Osteoblast (primary cell): ENCODE measurements at regions not wholly inside any gene's neighbourhood (a gene's known extent, or its start where the extent isn't known, plus 50 kb on each side); places are given as distances from the start of the nearest gene placed in this dataset.

Experiments used
- DNase-seq: peaks from one replicate; pipeline ENCODE4 v3.0.0; 2011; ENCODE audit warnings: low spot score, mixed read lengths; ENCODE audit not compliant: insufficient read length; ENCODE audit errors: missing footprints
- H2AFZ ChIP-seq: 2 replicates; pipeline ENCODE4 v1.6.0; 2011; ENCODE audit warnings: mild to moderate bottlenecking, low read length
- H3K27ac ChIP-seq: 2 replicates; pipeline ENCODE4 v1.5.1; 2011; ENCODE audit warnings: mild to moderate bottlenecking, low read depth, low read length, moderate library complexity
- H3K27me3 ChIP-seq: 2 replicates; pipeline ENCODE4 v1.6.0; 2012; ENCODE audit warnings: mild to moderate bottlenecking, control low read depth, inconsistent platforms, low read length, moderate library complexity; ENCODE audit not compliant: insufficient read depth
- H3K36me3 ChIP-seq: 2 replicates; pipeline ENCODE4 v1.5.1; 2011; ENCODE audit warnings: mild to moderate bottlenecking, low read length, control low read depth, moderate library complexity; ENCODE audit not compliant: insufficient read depth
- H3K4me1 ChIP-seq: 2 replicates; pipeline ENCODE4 v1.5.1; 2011; ENCODE audit warnings: mild to moderate bottlenecking, low read length, control low read depth, moderate library complexity; ENCODE audit not compliant: insufficient read depth
- H3K4me2 ChIP-seq: 2 replicates; pipeline ENCODE4 v1.6.0; 2011; ENCODE audit warnings: mild to moderate bottlenecking, low read length; ENCODE audit not compliant: insufficient read depth
- H3K4me3 ChIP-seq: fragments of 200-600 bp; sonication (generic); 3 replicates; pipeline ENCODE4 v1.5.1; 2012; ENCODE audit warnings: mild to moderate bottlenecking, low read length, inconsistent platforms; ENCODE audit not compliant: insufficient read depth
- H3K79me2 ChIP-seq: 2 replicates; pipeline ENCODE4 v1.6.0; 2012; ENCODE audit warnings: mild to moderate bottlenecking, low read length, control low read depth, inconsistent platforms; ENCODE audit not compliant: insufficient read depth
- H3K9me3 ChIP-seq: 2 replicates; pipeline ENCODE4 v1.5.1; 2011; ENCODE audit warnings: low read depth, low read length, control low read depth
- H4K20me1 ChIP-seq: 2 replicates; pipeline ENCODE4 v1.6.0; 2012; ENCODE audit warnings: mild to moderate bottlenecking, low read length, control low read depth; ENCODE audit not compliant: insufficient read depth
- TF ChIP-seq, protein P1 (sequence below): IDR thresholded peaks from 2 replicates; pipeline ENCODE4 v1.5.1; 2011; ENCODE audit warnings: mild to moderate bottlenecking, low read depth, low read length, moderate library complexity; ENCODE audit errors: extremely low read depth

GRCh38 chr1:38332649-38333310, 286.2 kb upstream of the POU3F1 start:
- Histone ChIP-seq H3K9me3 (no peaks in the 10 kb centered on the region), H3K4me3 (no peak overlapping the region), H3K79me2 (no peaks in the 10 kb centered on the region), H3K4me2 (no peak overlapping the region), H3K27me3 (no peaks in the 10 kb centered on the region), H4K20me1 (no peaks in the 10 kb centered on the region), H2AFZ (no peak overlapping the region), H3K27ac (no peak overlapping the region), H3K36me3 (no peaks in the 10 kb centered on the region), H3K4me1 (no peaks in the 10 kb centered on the region)
- peak; percentile 31 for DNase-seq
- TF ChIP-seq, protein P1, sequence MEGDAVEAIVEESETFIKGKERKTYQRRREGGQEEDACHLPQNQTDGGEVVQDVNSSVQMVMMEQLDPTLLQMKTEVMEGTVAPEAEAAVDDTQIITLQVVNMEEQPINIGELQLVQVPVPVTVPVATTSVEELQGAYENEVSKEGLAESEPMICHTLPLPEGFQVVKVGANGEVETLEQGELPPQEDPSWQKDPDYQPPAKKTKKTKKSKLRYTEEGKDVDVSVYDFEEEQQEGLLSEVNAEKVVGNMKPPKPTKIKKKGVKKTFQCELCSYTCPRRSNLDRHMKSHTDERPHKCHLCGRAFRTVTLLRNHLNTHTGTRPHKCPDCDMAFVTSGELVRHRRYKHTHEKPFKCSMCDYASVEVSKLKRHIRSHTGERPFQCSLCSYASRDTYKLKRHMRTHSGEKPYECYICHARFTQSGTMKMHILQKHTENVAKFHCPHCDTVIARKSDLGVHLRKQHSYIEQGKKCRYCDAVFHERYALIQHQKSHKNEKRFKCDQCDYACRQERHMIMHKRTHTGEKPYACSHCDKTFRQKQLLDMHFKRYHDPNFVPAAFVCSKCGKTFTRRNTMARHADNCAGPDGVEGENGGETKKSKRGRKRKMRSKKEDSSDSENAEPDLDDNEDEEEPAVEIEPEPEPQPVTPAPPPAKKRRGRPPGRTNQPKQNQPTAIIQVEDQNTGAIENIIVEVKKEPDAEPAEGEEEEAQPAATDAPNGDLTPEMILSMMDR = no peak

GRCh38 chr1:38331496-38332210, 285.1 kb upstream of the POU3F1 start:
- TF ChIP-seq, protein P1 = no peak
- no peaks in the 10 kb centered on the region for H3K4me1 ChIP-seq

DNA sequence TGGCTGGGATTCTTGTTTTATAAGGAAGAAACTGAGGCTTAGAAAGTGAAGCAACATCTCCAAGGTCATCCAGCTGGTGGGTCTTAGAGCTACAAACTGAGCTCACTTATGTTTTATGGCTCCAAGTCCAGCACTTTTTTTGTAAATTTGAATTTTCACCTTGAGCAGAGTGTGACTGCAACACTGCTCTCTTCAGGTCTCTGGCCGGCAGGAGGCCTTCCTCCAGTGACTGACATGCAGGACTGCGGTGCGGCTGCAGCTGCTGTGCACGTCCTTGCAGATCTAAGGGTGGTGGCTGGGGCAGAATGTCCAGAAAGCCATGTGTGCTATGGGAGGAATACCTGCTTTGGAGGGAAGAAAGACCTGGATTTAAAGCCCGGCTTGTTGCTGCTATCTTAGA, 284.2 kb upstream of the POU3F1 start:
- H3K27me3 ChIP-seq = no peaks in the 10 kb centered on the region
- no peak overlapping the region for H3K4me3 ChIP-seq
- H3K27ac ChIP-seq = no peak overlapping the region
- H3K9me3 ChIP-seq = no peaks in the 10 kb centered on the region
- DNase-seq = no peak
- H3K4me2 ChIP-seq = no peak overlapping the region
- no peak overlapping the region for H2AFZ ChIP-seq
- TF ChIP-seq, protein P1 = no peak
- no peaks in the 10 kb centered on the region for H3K79me2 ChIP-seq
- no peaks in the 10 kb centered on the region for H3K36me3 ChIP-seq
- H4K20me1 ChIP-seq = no peaks in the 10 kb centered on the region
- H3K4me1 ChIP-seq = no peaks in the 10 kb centered on the region

More at GRCh38 chr1:38331496-38332210, 285.1 kb upstream of the POU3F1 start:
- Histone ChIP-seq H2AFZ (no peak overlapping the region), H3K79me2 (no peaks in the 10 kb centered on the region), H3K4me2 (no peak overlapping the region), H3K4me3 (no peak overlapping the region), H3K36me3 (no peaks in the 10 kb centered on the region), H3K27me3 (no peaks in the 10 kb centered on the region), H3K27ac (no peak overlapping the region), H3K9me3 (no peaks in the 10 kb centered on the region), H4K20me1 (no peaks in the 10 kb centered on the region)
- DNase-seq = peak; percentile 36

- H3K4me2 ChIP-seq = no peak overlapping the region
- H2AFZ ChIP-seq = no peak overlapping the region
- H3K27me3 ChIP-seq = no peaks in the 10 kb centered on the region
- no peak overlapping the region for H3K27ac ChIP-seq
- no peaks in the 10 kb centered on the region for H4K20me1 ChIP-seq
- H3K36me3 ChIP-seq = no peaks in the 10 kb centered on the region
- TF ChIP-seq, protein P1 = no peak
- DNase-seq = no peak
- H3K4me1 ChIP-seq = no peaks in the 10 kb centered on the region
- H3K79me2 ChIP-seq = no peaks in the 10 kb centered on the region
- H3K9me3 ChIP-seq = no peaks in the 10 kb centered on the region
- H3K4me3 ChIP-seq = no peak overlapping the region
Measured at GRCh38 chr1:38329644-38330043, 283.1 kb upstream of the POU3F1 start.
